Smooth muscle cell (in vitro differentiated cells): ENCODE measurements at regions not wholly inside any gene's neighbourhood (a gene's known extent, or its start where the extent isn't known, plus 50 kb on each side); places are given as distances from the start of the nearest gene placed in this dataset.

Experiments used
- DNase-seq: peaks from one replicate; lab custom pipeline; 2025; ENCODE audit not compliant: unreplicated experiment; lab: John Stamatoyannopoulos, UW
- H2AFZ ChIP-seq: fragments of 200-600 bp; sonication (generic); 2 replicates; pipeline ENCODE4 v1.6.0; 2016; ENCODE audit warnings: antibody characterized with exemption, low read depth, mild to moderate bottlenecking
- H3F3A ChIP-seq: fragments of 200-600 bp; sonication (generic); 2 replicates; pipeline ENCODE4 v1.6.0; 2017; ENCODE audit warnings: antibody characterized with exemption, low read depth
- H3K27ac ChIP-seq: fragments of 200-600 bp; sonication (generic); 2 replicates; pipeline ENCODE4 v1.5.1; 2016; ENCODE audit warnings: low read depth, mild to moderate bottlenecking
- H3K27me3 ChIP-seq: fragments of 200-600 bp; sonication (generic); 2 replicates; pipeline ENCODE4 v1.6.1; 2016; ENCODE audit warnings: low read depth, mild to moderate bottlenecking
- H3K36me3 ChIP-seq: fragments of 200-600 bp; sonication (generic); 2 replicates; pipeline ENCODE4 v1.5.1; 2016; ENCODE audit warnings: low read depth
- H3K4me1 ChIP-seq: fragments of 200-600 bp; sonication (generic); 2 replicates; pipeline ENCODE4 v1.5.1; 2016; ENCODE audit warnings: low read depth
- H3K4me2 ChIP-seq: fragments of 200-600 bp; sonication (generic); 2 replicates; pipeline ENCODE4 v1.6.0; 2016; ENCODE audit warnings: mild to moderate bottlenecking
- H3K4me3 ChIP-seq: fragments of 200-600 bp; sonication (generic); 2 replicates; pipeline ENCODE4 v1.5.1; 2016; ENCODE audit warnings: mild to moderate bottlenecking
- H3K79me2 ChIP-seq: fragments of 200-600 bp; sonication (generic); 2 replicates; pipeline ENCODE4 v1.6.0; 2016; ENCODE audit warnings: low read depth, mild to moderate bottlenecking
- H3K9ac ChIP-seq: fragments of 200-600 bp; sonication (generic); 2 replicates; pipeline ENCODE4 v1.6.0; 2016; ENCODE audit warnings: low read depth
- H3K9me3 ChIP-seq: fragments of 200-600 bp; sonication (generic); replicated peaks from 2 replicates; pipeline ENCODE4 v1.5.1; 2016; ENCODE audit warnings: low read depth
- H4K20me1 ChIP-seq: fragments of 200-600 bp; sonication (generic); 2 replicates; pipeline ENCODE4 v1.6.0; 2016; ENCODE audit warnings: low read depth
- CTCF ChIP-seq: fragments of 200-600 bp; sonication (generic); IDR thresholded peaks from 2 replicates; pipeline ENCODE4 v1.5.1; 2017; ENCODE audit warnings: borderline replicate concordance, mild to moderate bottlenecking, antibody characterized with exemption; ENCODE audit not compliant: insufficient read depth, poor library complexity, severe bottlenecking
- WGBS: methylation state at CpG from one replicate; pipeline ENCODE4 v1.1.7; 2016; ENCODE audit warnings: low lambda C conversion rate; 5-methylcytosine and 5-hydroxymethylcytosine counted together

GRCh38 chr6:126140015-126140414, 153.7 kb downstream of the TRMT11 start:
- no peak for DNase-seq
- Histone ChIP-seq H4K20me1 (no peaks in the 10 kb centered on the region), H3K27me3 (no peaks in the 10 kb centered on the region), H3K4me3 (no peak overlapping the region), H3K27ac (no peak overlapping the region), H3K9ac (no peak overlapping the region), H2AFZ (no peak overlapping the region), H3K9me3 (peaks cover 10% of the 10 kb centered on the region), H3K4me2 (no peak overlapping the region), H3K36me3 (peaks cover 13% of the 10 kb centered on the region), H3F3A (no peaks in the 10 kb centered on the region), H3K4me1 (peaks cover 22% of the 10 kb centered on the region), H3K79me2 (no peaks in the 10 kb centered on the region)
- no peak for TF ChIP-seq CTCF

GRCh38 chr6:126143761-126144251, 157.5 kb downstream of the TRMT11 start:
- no peak overlapping the region for H3K4me3 ChIP-seq
- DNase-seq, result no peak
- no peak overlapping the region for H2AFZ ChIP-seq

GRCh38 chr6:126145351-126145750, 159.0 kb downstream of the TRMT11 start:
- H3K27me3 ChIP-seq, result no peaks in the 10 kb centered on the region
- peaks cover 38% of the 10 kb centered on the region for H3K4me1 ChIP-seq
- H3K27ac ChIP-seq, result no peak overlapping the region
- H2AFZ ChIP-seq, result no peak overlapping the region
- no peaks in the 10 kb centered on the region for H3K9me3 ChIP-seq
- H3K36me3 ChIP-seq, result peaks cover under 1% of the 10 kb centered on the region
- DNase-seq, result no peak
- H3K4me2 ChIP-seq, result no peak overlapping the region
- TF ChIP-seq CTCF, result no peak
- H3F3A ChIP-seq, result no peaks in the 10 kb centered on the region
- H3K9ac ChIP-seq, result no peak overlapping the region
- no peak overlapping the region for H3K4me3 ChIP-seq
- H4K20me1 ChIP-seq, result no peaks in the 10 kb centered on the region
- H3K79me2 ChIP-seq, result no peaks in the 10 kb centered on the region
- 74% methylated on average over 6 of the region's 6 CpGs for WGBS

More at GRCh38 chr6:126143761-126144251, 157.5 kb downstream of the TRMT11 start:
- Histone ChIP-seq H3K27me3 (no peaks in the 10 kb centered on the region), H3K9me3 (peaks cover 10% of the 10 kb centered on the region), H3K79me2 (no peaks in the 10 kb centered on the region), H3K36me3 (peaks cover 9% of the 10 kb centered on the region), H3F3A (no peaks in the 10 kb centered on the region), H3K9ac (no peak overlapping the region), H3K4me2 (no peak overlapping the region), H4K20me1 (no peaks in the 10 kb centered on the region), H3K4me1 (peaks cover 38% of the 10 kb centered on the region), H3K27ac (no peak overlapping the region)
- no peak for TF ChIP-seq CTCF
- 73% methylated on average over 3 of the region's 3 CpGs for WGBS

GRCh38 chr6:126147291-126147815, 161.0 kb downstream of the TRMT11 start:
- no peaks in the 10 kb centered on the region for H3K9me3 ChIP-seq
- H3K79me2 ChIP-seq, result no peaks in the 10 kb centered on the region
- H3K27ac ChIP-seq, result no peak overlapping the region
- no peak for TF ChIP-seq CTCF
- H3K27me3 ChIP-seq, result no peaks in the 10 kb centered on the region
- DNase-seq, result no peak
- H4K20me1 ChIP-seq, result no peaks in the 10 kb centered on the region
- H3K9ac ChIP-seq, result no peak overlapping the region
- no peaks in the 10 kb centered on the region for H3F3A ChIP-seq
- H3K4me2 ChIP-seq, result no peak overlapping the region
- H2AFZ ChIP-seq, result no peak overlapping the region
- H3K36me3 ChIP-seq, result no peaks in the 10 kb centered on the region
- H3K4me3 ChIP-seq, result no peak overlapping the region
- H3K4me1 ChIP-seq, result peaks cover 43% of the 10 kb centered on the region
- WGBS, result 83% methylated on average over 4 of the region's 4 CpGs
